ENCODE measurements at regions not wholly inside any gene's neighbourhood (a gene's known extent, or its start where the extent isn't known, plus 50 kb on each side); places are given as distances from the start of the nearest gene placed in this dataset.

GRCh38 chr12:62192903-62193250 is 67.3 kb upstream of the USP15 start (continued):
- TF ChIP-seq CTCF (IDR thresholded peaks at IDR 0.05 in 2 of 3, conservative IDR thresholded peaks at IDR 0.05 in 1 of 3; ENCODE audit: borderline replicate concordance in 1 of 3, insufficient read depth in 1 of 3, low read depth in 2 of 3, low read length in 2 of 3) = no peak
- no peak for TF ChIP-seq ZBTB33 (IDR thresholded peaks at IDR 0.05; ENCODE audit: extremely low read depth, insufficient replicate concordance, low read length)
- TF ChIP-seq EZH2phosphoT487 (IDR thresholded peaks at IDR 0.05; ENCODE audit: borderline replicate concordance) = no peak
- no peak for TF ChIP-seq JUND (IDR thresholded peaks at IDR 0.05)
- no peak for TF ChIP-seq ATF3 (IDR thresholded peaks at IDR 0.05)
- TF ChIP-seq SRF (IDR thresholded peaks at IDR 0.05; ENCODE audit: low read depth) = no peak

GRCh38 chr12:62194031-62194430 is 66.2 kb upstream of the USP15 start:
- ATAC-seq = no peak
- H3K27ac ChIP-seq (ENCODE audit: low read depth, low read length) = no peak overlapping the region

More at GRCh38 chr12:62194031-62194430, 66.2 kb upstream of the USP15 start:
- no peaks in the 10 kb centered on the region for H3K27me3 ChIP-seq (ENCODE audit: insufficient read depth, low read length)
- no peaks in the 10 kb centered on the region for H3K4me1 ChIP-seq (ENCODE audit: control insufficient read depth in 1 of 2, insufficient read depth in 2 of 2, low read length in 2 of 2)
- H3K9ac ChIP-seq (ENCODE audit: low read length) = no peak overlapping the region
- H2AFZ ChIP-seq (ENCODE audit: low read depth, low read length, poor library complexity, severe bottlenecking) = no peak overlapping the region
- DNase-seq (ENCODE audit: low read depth, low spot score) = no peak
- no peak overlapping the region for H3K4me2 ChIP-seq (ENCODE audit: low read length)
- no peaks in the 10 kb centered on the region for H3K9me3 ChIP-seq (ENCODE audit: control insufficient read depth in 1 of 2, insufficient read depth in 1 of 2, low read depth in 1 of 2, low read length in 2 of 2)
- no TSS peak for BruUV-seq (replicated peaks)
- POLR2A ChIA-PET = no interaction called here
- no peak overlapping the region for H3K4me3 ChIP-seq (replicated peaks in 1 of 2; ENCODE audit: low read depth in 1 of 2, low read length in 2 of 2)
- CTCF ChIA-PET = interaction anchor here (1.1 kb wide), 1 partner anchor 200 kb away, joined by 3 read pairs; no protein-coding TSS in a partner anchor
- H3K79me2 ChIP-seq (ENCODE audit: insufficient read depth, low read length) = no peaks in the 10 kb centered on the region
- no peaks in the 10 kb centered on the region for H3K9me2 ChIP-seq (ENCODE audit: insufficient read depth)
- intact Hi-C loops (cut with micrococcal nuclease) = no loop called here
- H3K36me3 ChIP-seq (ENCODE audit: control insufficient read depth in 1 of 2, insufficient read depth in 2 of 2, low read length in 2 of 2) = no peaks in the 10 kb centered on the region
- no peaks in the 10 kb centered on the region for H4K20me1 ChIP-seq (ENCODE audit: insufficient read depth)
- RAD21 ChIA-PET (ENCODE audit: low non-redundant PET in 1 of 2, low total read pairs in 2 of 2, uncharacterized antibody in 2 of 2, unreplicated experiment in 2 of 2) = no interaction called here
- no peak for TF ChIP-seq ATF3 (IDR thresholded peaks at IDR 0.05)
